Gastrocnemius medialis (tissue), 4 donors: ENCODE measurements at regions not wholly inside any gene's neighbourhood (a gene's known extent, or its start where the extent isn't known, plus 50 kb on each side); places are given as distances from the start of the nearest gene placed in this dataset.

ENCODE experiments used
- ATAC-seq, 2 donors: fragments of 150-250 bp; one replicate each; pipeline ENCODE4 v1.9.1; 2016
- DNase-seq, 2 donors: peaks; one replicate each; pipeline ENCODE4 v3.0.0-alpha.2; 2019
- H3K27ac ChIP-seq, 4 donors: fragments of 200-600 bp; sonication (generic); 1 replicate in 1 of 4; 2 replicates in 3 of 4; pipeline ENCODE4 v1.5.1; 2016 to 2018; ENCODE audit warnings: mild to moderate bottlenecking in 2 of 4, moderate library complexity in 1 of 4
- H3K27me3 ChIP-seq, 3 donors: fragments of 200-600 bp; sonication (generic) in 2 of 3; 1 replicate in 1 of 3; 2 replicates in 2 of 3; pipeline versions ENCODE4 v1.5.1 to v1.6.0; 2016 to 2019; ENCODE audit warnings: mild to moderate bottlenecking in 1 of 3, moderate library complexity in 1 of 3
- H3K36me3 ChIP-seq, 2 donors: fragments of 200-600 bp; sonication (generic) in 1 of 2; one replicate each; pipeline ENCODE4 v1.5.1; 2017 to 2018
- H3K4me1 ChIP-seq, 2 donors: fragments of 200-600 bp; sonication (generic) in 1 of 2; one replicate each; pipeline ENCODE4 v1.5.1; 2016 to 2017; ENCODE audit warnings: mild to moderate bottlenecking in 2 of 2
- H3K4me3 ChIP-seq, 4 donors: fragments of 200-600 bp; sonication (generic) in 3 of 4; 1 replicate in 1 of 4; 2 replicates in 3 of 4; pipeline ENCODE4 v1.5.1; 2016 to 2019; ENCODE audit warnings: mild to moderate bottlenecking in 2 of 4
- H3K9me3 ChIP-seq, 3 donors: fragments of 200-600 bp; sonication (generic) in 2 of 3; 1 replicate in 1 of 3; 2 replicates in 2 of 3; pipeline ENCODE4 v1.5.1; 2016 to 2019
- CTCF ChIP-seq, 5 experiments: fragments of 450-650 bp in 3 of 5; fragments of 200-600 bp in 2 of 5; sonication (generic) in 2 of 5; IDR thresholded peaks in 4 of 5; conservative IDR thresholded peaks in 1 of 5; 1 replicate in 4 of 5; 2 replicates in 1 of 5; pipeline ENCODE4 v1.5.1; 2016 to 2019; ENCODE audit warnings: antibody characterized with exemption in 5 of 5, mild to moderate bottlenecking in 3 of 5, moderate library complexity in 3 of 5
- POLR2A ChIP-seq, 2 donors: fragments of 450-650 bp; IDR thresholded peaks; one replicate each; pipeline ENCODE4 v1.6.1; 2017; ENCODE audit warnings: antibody characterized with exemption in 2 of 2, mild to moderate bottlenecking in 2 of 2, moderate library complexity in 2 of 2
- in situ Hi-C, 4 donors: fragments of 200-750 bp; cut with MboI; loops; one replicate each; pipeline versions ENCODE4 v1.15.0 to v1.8.0; 2017; ENCODE audit warnings: low sequenced_read_pairs in 4 of 4
- intact Hi-C: fragments of 100-400 bp; cut with DNase I; formaldehyde crosslinking; loops from one replicate; pipeline ENCODE4 v1.15.1; 2023; ENCODE audit warnings: low total_unique reads

- H3K4me3 ChIP-seq: no peak overlapping the region
- no peaks in the 10 kb centered on the region for H3K27me3 ChIP-seq
- no peak overlapping the region for H3K27ac ChIP-seq
- in situ Hi-C loops: no loop called here
- ATAC-seq: peak in 1 of 2 donors; percentile 19
- DNase-seq: no peak
- H3K4me1 ChIP-seq: peaks cover 3 to 4% of the 10 kb centered on the region in 2 donors
- H3K36me3 ChIP-seq: no peaks in the 10 kb centered on the region
- TF ChIP-seq CTCF (IDR thresholded peaks at IDR 0.05 in 4 of 5, conservative IDR thresholded peaks at IDR 0.05 in 1 of 5): no peak
- no peak for TF ChIP-seq POLR2A (IDR thresholded peaks at IDR 0.05)
- intact Hi-C loops: no loop called here
- H3K9me3 ChIP-seq: no peaks in the 10 kb centered on the region
These were observed 72.1 kb upstream of the DNAH5 start for GRCh38 chr5:14016549-14016948.

- peak overlapping the region; percentile 43 to 73 (median 56) for H3K4me3 ChIP-seq
- ATAC-seq (peak; percentile 74 to 79), DNase-seq (peak; percentile 39 to 65)
- H3K4me1 ChIP-seq: peaks cover 3 to 8% of the 10 kb centered on the region in 2 donors
- H3K27ac ChIP-seq: peak overlapping the region in 2 of 4 donors; percentile 11 to 28
- TF ChIP-seq CTCF (IDR thresholded peaks at IDR 0.05 in 4 of 5, conservative IDR thresholded peaks at IDR 0.05 in 1 of 5): no peak
- in situ Hi-C loops (no loop called here), intact Hi-C loops (no loop called here)
- H3K9me3 ChIP-seq: no peaks in the 10 kb centered on the region
- no peaks in the 10 kb centered on the region for H3K27me3 ChIP-seq
- H3K36me3 ChIP-seq: no peaks in the 10 kb centered on the region
These were observed 66.9 kb upstream of the DNAH5 start for GRCh38 chr5:14011089-14012020.

DNA sequence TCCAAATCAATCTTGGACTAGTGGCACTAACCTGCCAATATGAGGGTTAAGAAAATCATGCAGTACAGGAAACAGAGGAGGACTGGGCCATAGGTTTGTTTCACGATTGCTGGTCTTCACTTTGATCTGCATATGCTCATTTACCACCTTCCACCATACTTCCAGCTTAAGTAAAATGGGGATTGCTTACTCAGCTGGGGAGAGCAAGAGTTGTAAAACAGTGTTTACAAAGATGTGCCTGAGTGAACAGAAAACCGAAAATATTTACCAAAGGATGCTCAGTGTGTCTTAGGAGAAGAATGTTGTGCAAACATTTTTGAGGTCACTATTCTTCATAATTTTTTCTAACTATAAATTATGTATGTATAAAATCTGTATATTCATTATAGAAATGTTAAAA lies 65.1 kb upstream of the DNAH5 start:
- ATAC-seq (no peak), DNase-seq (no peak)
- no peak overlapping the region for H3K4me3 ChIP-seq
- TF ChIP-seq POLR2A (IDR thresholded peaks at IDR 0.05): no peak
- no peak for TF ChIP-seq CTCF (IDR thresholded peaks at IDR 0.05 in 4 of 5, conservative IDR thresholded peaks at IDR 0.05 in 1 of 5)
- H3K27me3 ChIP-seq: no peaks in the 10 kb centered on the region
- H3K27ac ChIP-seq: no peak overlapping the region
- no peaks in the 10 kb centered on the region for H3K9me3 ChIP-seq
- intact Hi-C loops: no loop called here
- in situ Hi-C loops: no loop called here
- H3K4me1 ChIP-seq: peaks cover 3 to 8% of the 10 kb centered on the region in 2 donors
- no peaks in the 10 kb centered on the region for H3K36me3 ChIP-seq

DNA sequence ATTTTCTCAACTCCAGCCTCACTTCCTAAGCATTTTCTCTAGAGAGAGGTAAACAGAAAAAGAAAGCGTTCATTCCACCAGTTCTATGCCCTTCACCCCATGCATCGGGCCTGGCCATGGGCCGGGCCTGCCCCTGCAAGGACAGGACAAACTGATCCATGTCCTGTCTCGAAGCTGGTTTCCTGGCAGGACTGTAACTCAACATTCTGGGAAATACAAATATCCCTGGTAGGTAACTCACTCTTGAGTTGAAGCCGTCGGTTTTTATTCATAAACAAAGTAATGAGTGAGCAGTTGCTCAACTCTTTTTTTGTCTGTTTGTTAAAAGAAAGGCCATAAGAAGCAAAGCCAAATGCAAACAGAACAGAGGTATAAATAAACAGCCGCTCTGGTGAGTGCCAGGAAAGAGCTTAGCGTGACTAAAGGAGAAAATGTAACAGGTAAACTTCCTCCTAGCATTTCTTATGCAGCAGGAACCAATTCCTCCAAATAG lies 64.4 kb upstream of the DNAH5 start:
- DNase-seq (no peak), ATAC-seq (no peak)
- H3K4me1 ChIP-seq: peaks cover 3 to 8% of the 10 kb centered on the region in 2 donors
- H3K27me3 ChIP-seq: no peaks in the 10 kb centered on the region
- no peak overlapping the region for H3K4me3 ChIP-seq
- in situ Hi-C loops: no loop called here
- no peak overlapping the region for H3K27ac ChIP-seq
- intact Hi-C loops: no loop called here
- no peaks in the 10 kb centered on the region for H3K36me3 ChIP-seq
- no peak for TF ChIP-seq CTCF (IDR thresholded peaks at IDR 0.05 in 4 of 5, conservative IDR thresholded peaks at IDR 0.05 in 1 of 5)
- TF ChIP-seq POLR2A (IDR thresholded peaks at IDR 0.05): no peak
- H3K9me3 ChIP-seq: no peaks in the 10 kb centered on the region
